B cell (primary cell): ENCODE measurements at regions not wholly inside any gene's neighbourhood (a gene's known extent, or its start where the extent isn't known, plus 50 kb on each side); places are given as distances from the start of the nearest gene placed in this dataset.

Experiments used
- ATAC-seq: fragments of 200-7000 bp; cut with Tn5 transposase; one replicate; pipeline ENCODE4 v1.10.0; 2021; ENCODE audit warnings: low read depth, mild to moderate bottlenecking, moderate number of reproducible peaks, moderate library complexity
- CTCF ChIA-PET: fragments of 350-600 bp; sonication (Branson Sonifier 250); formaldehyde crosslinking; loops from one replicate; lab custom pipeline; 2021; ENCODE audit warnings: antibody characterized with exemption, inconsistent platforms; lab: Charles Lee
- POLR2A ChIA-PET: fragments of 350-600 bp; sonication (Branson Sonifier 250); formaldehyde crosslinking; loops from one replicate; lab custom pipeline; 2021; ENCODE audit warnings: antibody characterized with exemption; lab: Charles Lee
- DNase-seq: peaks from one replicate; pipeline ENCODE4 v3.0.0; 2013
- H2AFZ ChIP-seq: 2 replicates; pipeline ENCODE4 v1.6.1; 2012; ENCODE audit warnings: mild to moderate bottlenecking, low read depth, low read length; ENCODE audit not compliant: insufficient read depth, poor library complexity, severe bottlenecking
- H3K27ac ChIP-seq, 2 donors: 1 replicate in 1 of 2; 2 replicates in 1 of 2; pipeline ENCODE4 v1.5.1; 2012 to 2013; ENCODE audit warnings: low read length in 2 of 2, mild to moderate bottlenecking in 2 of 2, moderate library complexity in 1 of 2
- H3K27me3 ChIP-seq, 4 experiments: fragments of 200-600 bp in 1 of 4; sonication (generic) in 1 of 4; replicated peaks in 1 of 4; 1 replicate in 2 of 4; 2 replicates in 2 of 4; pipeline versions ENCODE4 v1.6.1 to v1.7.0; 2013 to 2016; ENCODE audit warnings: low read length in 3 of 4, mild to moderate bottlenecking in 2 of 4, mixed read lengths in 1 of 4, moderate library complexity in 1 of 4; ENCODE audit not compliant: insufficient read depth in 4 of 4, control insufficient read depth in 3 of 4; ENCODE audit errors: control extremely low read depth in 1 of 4
- H3K36me3 ChIP-seq, 2 experiments: replicated peaks in 1 of 2; 1 replicate in 1 of 2; 2 replicates in 1 of 2; pipeline versions ENCODE4 v1.6.1 to v1.7.1; 2013; ENCODE audit warnings: low read length in 1 of 2; ENCODE audit not compliant: insufficient read depth in 2 of 2, control insufficient read depth in 1 of 2; ENCODE audit errors: control extremely low read depth in 1 of 2, extremely low read depth in 1 of 2
- H3K4me1 ChIP-seq, 2 donors: fragments of 200-600 bp in 1 of 2; sonication (generic) in 1 of 2; 1 replicate in 1 of 2; 2 replicates in 1 of 2; pipeline versions ENCODE4 v1.5.1 to v1.6.1; 2013 to 2017; ENCODE audit warnings: low read length in 2 of 2; ENCODE audit not compliant: control insufficient read depth in 2 of 2, insufficient read depth in 2 of 2
- H3K4me2 ChIP-seq: replicated peaks from 2 replicates; pipeline ENCODE3; 2012; ENCODE audit warnings: mild to moderate bottlenecking, low read depth, low read length; ENCODE audit not compliant: poor library complexity, severe bottlenecking
- H3K4me3 ChIP-seq, 5 experiments: fragments of 200-600 bp in 1 of 5; sonication (generic) in 1 of 5; 1 replicate in 3 of 5; 2 replicates in 2 of 5; pipeline versions ENCODE4 v1.5.1 to v1.7.0; 2011 to 2016; ENCODE audit warnings: low read length in 4 of 5, mild to moderate bottlenecking in 4 of 5, low read depth in 2 of 5, control low read depth in 1 of 5, moderate library complexity in 1 of 5; ENCODE audit not compliant: insufficient read depth in 1 of 5; ENCODE audit errors: control extremely low read depth in 1 of 5, extremely low read depth in 1 of 5
- H3K79me2 ChIP-seq: fragments of 200-600 bp; sonication (generic); one replicate; pipeline ENCODE4 v1.6.0; 2016; ENCODE audit warnings: low read length; ENCODE audit not compliant: control insufficient read depth, insufficient read depth
- H3K9ac ChIP-seq: fragments of 200-600 bp; sonication (generic); 2 replicates; pipeline ENCODE4 v1.6.1; 2017; ENCODE audit warnings: mild to moderate bottlenecking, low read length, moderate library complexity
- H3K9me3 ChIP-seq, 3 donors: one replicate each; pipeline versions ENCODE4 v1.6.1 to v1.7.1; 2013; ENCODE audit warnings: low read length in 2 of 3; ENCODE audit not compliant: control insufficient read depth in 2 of 3, insufficient read depth in 1 of 3; ENCODE audit errors: control extremely low read depth in 1 of 3
- H4K20me1 ChIP-seq: 2 replicates; pipeline ENCODE4 v1.6.0; 2012; ENCODE audit warnings: mild to moderate bottlenecking, low read length; ENCODE audit not compliant: insufficient read depth, control insufficient read depth, poor library complexity, severe bottlenecking
- H3K27ac Mint-ChIP-seq: one replicate; pipeline ENCODE4 v1.8.0; 2021; ENCODE audit warnings: mixed read lengths
- H3K27me3 Mint-ChIP-seq: one replicate; pipeline ENCODE4 v1.8.0; 2021; ENCODE audit warnings: mixed read lengths
- H3K4me1 Mint-ChIP-seq: one replicate; pipeline ENCODE4 v1.8.0; 2021; ENCODE audit warnings: mixed read lengths
- H3K4me3 Mint-ChIP-seq: one replicate; pipeline ENCODE4 v1.8.0; 2021; ENCODE audit warnings: mixed read lengths
- H3K9me3 Mint-ChIP-seq: one replicate; pipeline ENCODE4 v1.8.0; 2022; ENCODE audit warnings: mixed read lengths; ENCODE audit not compliant: insufficient read depth
- CTCF ChIP-seq: fragments of 200-600 bp; IDR thresholded peaks from one replicate; pipeline ENCODE4 v1.8.0; 2022; ENCODE audit warnings: antibody characterized with exemption, mild to moderate bottlenecking
- EZH2 ChIP-seq: IDR thresholded peaks from 2 replicates; pipeline ENCODE4 v1.6.1; 2012; ENCODE audit warnings: borderline replicate concordance, low read depth, mild to moderate bottlenecking, moderate library complexity, low read length; ENCODE audit not compliant: insufficient read depth, poor library complexity, severe bottlenecking
- WGBS: methylation state at CpG from one replicate; pipeline ENCODE4 v1.1.5; 2013; ENCODE audit warnings: missing lambda C conversion rate; ENCODE audit not compliant: insufficient coverage; 5-methylcytosine and 5-hydroxymethylcytosine counted together
- intact Hi-C: fragments of 100-400 bp; cut with micrococcal nuclease; formaldehyde crosslinking; loops from one replicate; pipeline ENCODE4 v1.10.0; 2022

DNA sequence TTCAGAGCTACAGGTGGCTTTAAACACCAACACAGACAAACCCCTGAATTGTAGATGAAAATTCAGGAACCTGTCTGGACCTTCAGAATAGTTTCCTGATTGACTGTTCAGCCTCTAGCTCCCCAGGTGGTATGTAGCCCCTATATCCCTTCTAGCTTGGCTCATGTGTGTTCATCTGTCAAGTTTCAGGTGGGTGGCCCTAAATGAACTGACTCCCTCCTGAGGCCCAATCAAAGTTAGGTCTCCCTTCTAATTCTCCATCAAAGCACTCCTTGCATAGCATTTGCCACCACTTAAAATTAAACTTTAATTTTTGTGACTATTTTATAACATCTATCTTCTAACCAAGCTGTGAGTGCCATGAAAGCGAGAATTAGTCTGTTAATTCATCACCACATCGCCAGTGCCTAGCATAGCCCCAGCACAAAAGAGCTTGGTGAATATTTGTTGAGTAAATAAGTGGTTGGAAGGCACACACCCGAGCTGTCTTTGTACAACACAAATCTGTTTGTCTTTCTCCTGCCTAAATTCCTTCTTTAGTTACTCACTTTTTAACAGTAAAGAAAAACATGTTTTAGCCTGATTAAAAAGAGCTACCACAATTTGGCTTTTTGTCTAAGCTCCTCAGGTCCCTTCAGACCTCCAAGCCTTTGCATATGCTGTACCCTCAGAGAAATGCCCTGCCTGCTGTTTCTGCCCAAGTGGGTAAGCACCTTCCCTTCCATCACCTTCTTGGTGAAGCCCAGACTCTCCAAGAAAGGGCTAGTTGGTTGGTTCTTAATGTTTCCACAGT, 138.1 kb upstream of the HMHB1 start:
- DNase-seq (no peak), ATAC-seq (no peak)
- Mint-ChIP-seq H3K4me3 (no peak overlapping the region), H3K27ac (no peak overlapping the region), H3K27me3 (no peaks in the 10 kb centered on the region), H3K4me1 (peaks cover 4% of the 10 kb centered on the region), H3K9me3 (no peaks in the 10 kb centered on the region)
- H3K9me3 ChIP-seq = no peaks in the 10 kb centered on the region
- H4K20me1 ChIP-seq = no peaks in the 10 kb centered on the region
- H3K36me3 ChIP-seq = no peaks in the 10 kb centered on the region
- ChIA-PET POLR2A (no interaction called here), CTCF (interaction anchor here (0.8 kb wide), 1 partner anchor 150 kb away, joined by 4 read pairs; no protein-coding TSS in a partner anchor)
- TF ChIP-seq CTCF = no peak
- no peak for TF ChIP-seq EZH2
- no peak overlapping the region for H2AFZ ChIP-seq
- H3K4me3 ChIP-seq = no peak overlapping the region
- H3K27me3 ChIP-seq = no peaks in the 10 kb centered on the region
- H3K9ac ChIP-seq = no peak overlapping the region
- no CpG with 5 or more reads among the region's 3 CpGs for WGBS
- H3K79me2 ChIP-seq = no peaks in the 10 kb centered on the region
- no peak overlapping the region for H3K4me2 ChIP-seq
- intact Hi-C loops = no loop called here
- peaks cover 0 to 5% of the 10 kb centered on the region in 2 donors for H3K4me1 ChIP-seq
- H3K27ac ChIP-seq = no peak overlapping the region

DNA sequence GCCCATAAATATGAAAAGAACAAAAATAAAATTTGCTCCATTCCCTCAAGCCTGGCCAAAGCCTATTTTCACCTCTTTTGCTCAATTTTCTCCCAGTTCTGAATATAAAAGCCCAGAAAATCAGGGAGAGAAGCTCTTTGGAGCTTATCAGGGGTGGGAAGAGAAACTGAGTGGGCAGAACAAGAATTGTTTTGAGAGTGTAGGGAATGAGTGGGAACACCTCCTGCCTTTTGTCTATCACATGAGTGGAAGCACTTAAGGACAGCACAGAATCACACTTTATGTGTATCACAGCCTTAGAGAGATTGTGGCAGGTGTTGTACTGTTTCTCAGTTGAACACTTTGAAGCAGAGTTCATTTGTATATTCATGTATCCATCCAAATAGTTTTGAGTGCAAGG, 139.2 kb upstream of the HMHB1 start:
- DNase-seq (no peak), ATAC-seq (no peak)
- no peaks in the 10 kb centered on the region for H3K9me3 ChIP-seq
- no peaks in the 10 kb centered on the region for H3K36me3 ChIP-seq
- H3K27ac Mint-ChIP-seq = no peak overlapping the region
- H2AFZ ChIP-seq = no peak overlapping the region
- no peaks in the 10 kb centered on the region for H3K9me3 Mint-ChIP-seq
- no peaks in the 10 kb centered on the region for H3K4me1 ChIP-seq
- H3K4me3 Mint-ChIP-seq = no peak overlapping the region
- H3K27ac ChIP-seq = no peak overlapping the region
- no peak overlapping the region for H3K4me2 ChIP-seq
- TF ChIP-seq EZH2 = no peak
- no peak for TF ChIP-seq CTCF
- POLR2A ChIA-PET = no interaction called here
- H3K4me3 ChIP-seq = no peak overlapping the region
- H3K79me2 ChIP-seq = no peaks in the 10 kb centered on the region
- H4K20me1 ChIP-seq = no peaks in the 10 kb centered on the region
- intact Hi-C loops = no loop called here
- no peaks in the 10 kb centered on the region for H3K4me1 Mint-ChIP-seq
- no peak overlapping the region for H3K9ac ChIP-seq
- H3K27me3 Mint-ChIP-seq = no peaks in the 10 kb centered on the region
- CTCF ChIA-PET = no interaction called here
- H3K27me3 ChIP-seq = no peaks in the 10 kb centered on the region
